Dendritic cell treated with granulocyte-macrophage colony-stimulating factor and Interleukin-4, amounts not matched to agents 40 ng/mL and 50 ng/mL, for 4 days (primary cell): ENCODE measurements at regions not wholly inside any gene's neighbourhood (a gene's known extent, or its start where the extent isn't known, plus 50 kb on each side); places are given as distances from the start of the nearest gene placed in this dataset.

ENCODE experiments used
- H3K27ac Mint-ChIP-seq: one replicate; pipeline ENCODE4 v1.8.0; 2022; ENCODE audit warnings: mild to moderate bottlenecking, mixed read lengths
- H3K27me3 Mint-ChIP-seq: one replicate; pipeline ENCODE4 v1.8.0; 2022; ENCODE audit warnings: mild to moderate bottlenecking, mixed read lengths
- H3K36me3 Mint-ChIP-seq: one replicate; pipeline ENCODE4 v1.8.0; 2022; ENCODE audit warnings: low read depth, mixed read lengths
- H3K4me1 Mint-ChIP-seq: one replicate; pipeline ENCODE4 v1.8.0; 2022; ENCODE audit warnings: low read depth, mixed read lengths
- H3K4me3 Mint-ChIP-seq: one replicate; pipeline ENCODE4 v1.8.0; 2022; ENCODE audit warnings: mild to moderate bottlenecking, moderate library complexity, mixed read lengths
- H3K9me3 Mint-ChIP-seq: one replicate; pipeline ENCODE4 v1.8.0; 2022; ENCODE audit warnings: mixed read lengths
- intact Hi-C: fragments of 100-400 bp; cut with micrococcal nuclease; formaldehyde crosslinking; loops from one replicate; pipeline ENCODE4 v1.15.0; 2022

GRCh38 chr5:66348387-66349125 is 204.5 kb downstream of the SREK1 start:
- Mint-ChIP-seq H3K9me3 (no peaks in the 10 kb centered on the region), H3K36me3 (no peaks in the 10 kb centered on the region), H3K4me1 (peaks cover 19% of the 10 kb centered on the region), H3K4me3 (no peak overlapping the region), H3K27ac (no peak overlapping the region), H3K27me3 (peaks cover 2% of the 10 kb centered on the region)
- intact Hi-C loops: no loop called here

GRCh38 chr5:66351813-66352212 is 207.7 kb downstream of the SREK1 start:
- Mint-ChIP-seq H3K4me3 (no peak overlapping the region), H3K27ac (no peak overlapping the region), H3K9me3 (no peaks in the 10 kb centered on the region), H3K27me3 (peaks cover 2% of the 10 kb centered on the region), H3K36me3 (no peaks in the 10 kb centered on the region), H3K4me1 (peaks cover 20% of the 10 kb centered on the region)
- intact Hi-C loops: no loop called here

GRCh38 chr5:66353186-66353585 is 209.1 kb downstream of the SREK1 start:
- H3K27me3 Mint-ChIP-seq: no peaks in the 10 kb centered on the region
- H3K9me3 Mint-ChIP-seq: no peaks in the 10 kb centered on the region
- no peak overlapping the region for H3K4me3 Mint-ChIP-seq
- H3K36me3 Mint-ChIP-seq: no peaks in the 10 kb centered on the region
- no peak overlapping the region for H3K27ac Mint-ChIP-seq
- intact Hi-C loops: no loop called here
- peaks cover 23% of the 10 kb centered on the region for H3K4me1 Mint-ChIP-seq

- H3K27ac Mint-ChIP-seq: no peak overlapping the region
- intact Hi-C loops: no loop called here
- H3K27me3 Mint-ChIP-seq: no peaks in the 10 kb centered on the region
- H3K4me3 Mint-ChIP-seq: no peak overlapping the region
- H3K9me3 Mint-ChIP-seq: no peaks in the 10 kb centered on the region
- H3K4me1 Mint-ChIP-seq: peaks cover 29% of the 10 kb centered on the region
- no peaks in the 10 kb centered on the region for H3K36me3 Mint-ChIP-seq
Measured at GRCh38 chr5:66354422-66354821, 210.3 kb downstream of the SREK1 start.

DNA sequence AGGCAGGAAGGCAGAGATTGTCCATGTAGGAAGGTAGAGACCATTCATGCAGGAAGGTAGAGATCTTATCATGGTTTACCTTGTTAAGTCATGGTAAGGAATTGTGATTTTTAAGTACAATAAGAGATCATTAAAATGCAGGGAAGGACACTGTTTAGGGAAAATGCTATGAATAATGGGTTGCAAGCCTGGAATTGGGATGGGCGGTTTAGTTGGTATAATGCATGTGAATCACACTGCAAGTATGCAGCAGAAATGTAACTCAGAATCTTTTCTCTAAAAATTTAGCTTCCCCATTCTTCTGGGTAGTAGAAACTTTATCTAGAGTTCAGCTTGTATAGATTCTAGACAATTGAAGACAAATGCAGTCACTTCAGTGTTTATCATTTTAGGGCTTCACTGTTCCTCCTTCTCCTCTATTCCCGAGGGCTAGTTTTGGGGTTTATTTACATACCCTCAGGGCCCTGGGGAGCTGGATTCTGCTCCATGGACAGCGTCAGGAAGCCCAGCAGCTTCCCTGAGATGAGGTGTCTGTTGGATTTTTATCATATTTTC is 212.0 kb downstream of the SREK1 start:
- Mint-ChIP-seq H3K4me1 (peaks cover 29% of the 10 kb centered on the region), H3K27me3 (no peaks in the 10 kb centered on the region), H3K9me3 (no peaks in the 10 kb centered on the region)

DNA sequence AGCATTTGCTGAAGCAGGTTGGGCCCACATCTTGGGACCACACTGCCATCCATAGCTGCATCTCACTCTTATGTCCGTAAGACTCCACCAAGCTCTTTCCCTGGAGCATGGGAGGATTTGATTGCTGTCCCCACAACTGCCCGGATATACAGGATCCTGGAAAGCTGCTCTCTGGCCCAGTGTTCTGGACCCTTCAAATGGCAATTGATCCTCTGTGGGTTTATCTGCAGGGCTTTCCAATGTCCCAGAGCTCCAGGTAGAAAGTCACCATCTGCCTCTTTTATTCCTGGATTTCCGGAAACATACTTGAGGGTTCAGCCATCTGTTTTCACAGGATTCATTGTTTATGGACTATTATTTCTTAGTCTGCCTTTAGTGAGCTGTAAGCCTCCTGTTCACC is 214.6 kb downstream of the SREK1 start:
- H3K9me3 Mint-ChIP-seq: no peaks in the 10 kb centered on the region
- no peak overlapping the region for H3K4me3 Mint-ChIP-seq
- no peaks in the 10 kb centered on the region for H3K27me3 Mint-ChIP-seq
- H3K4me1 Mint-ChIP-seq: peaks cover 9% of the 10 kb centered on the region
- H3K36me3 Mint-ChIP-seq: no peaks in the 10 kb centered on the region
- no peak overlapping the region for H3K27ac Mint-ChIP-seq
- intact Hi-C loops: no loop called here

More for the DNA sequence above, 212.0 kb downstream of the SREK1 start:
- no peak overlapping the region for H3K27ac Mint-ChIP-seq
- intact Hi-C loops: no loop called here
- no peaks in the 10 kb centered on the region for H3K36me3 Mint-ChIP-seq
- no peak overlapping the region for H3K4me3 Mint-ChIP-seq

- no peaks in the 10 kb centered on the region for H3K9me3 Mint-ChIP-seq
- H3K27ac Mint-ChIP-seq: no peak overlapping the region
- H3K4me1 Mint-ChIP-seq: peaks cover 9% of the 10 kb centered on the region
- H3K27me3 Mint-ChIP-seq: no peaks in the 10 kb centered on the region
- intact Hi-C loops: no loop called here
- no peaks in the 10 kb centered on the region for H3K36me3 Mint-ChIP-seq
- no peak overlapping the region for H3K4me3 Mint-ChIP-seq
Measured at GRCh38 chr5:66361070-66361469, 217.0 kb downstream of the SREK1 start.

- Mint-ChIP-seq H3K4me3 (no peak overlapping the region), H3K4me1 (peaks cover 9% of the 10 kb centered on the region), H3K27me3 (peaks cover 5% of the 10 kb centered on the region), H3K36me3 (no peaks in the 10 kb centered on the region), H3K9me3 (no peaks in the 10 kb centered on the region), H3K27ac (no peak overlapping the region)
- intact Hi-C loops: no loop called here
Measured at GRCh38 chr5:66362046-66362445, 217.9 kb downstream of the SREK1 start.

GRCh38 chr5:66362687-66363086 is 218.6 kb downstream of the SREK1 start:
- H3K4me1 Mint-ChIP-seq: peaks cover 9% of the 10 kb centered on the region
- H3K9me3 Mint-ChIP-seq: no peaks in the 10 kb centered on the region
- H3K36me3 Mint-ChIP-seq: no peaks in the 10 kb centered on the region
- no peak overlapping the region for H3K4me3 Mint-ChIP-seq
- intact Hi-C loops: no loop called here
- peaks cover 5% of the 10 kb centered on the region for H3K27me3 Mint-ChIP-seq
- no peak overlapping the region for H3K27ac Mint-ChIP-seq

GRCh38 chr5:66363097-66363496 is 219.0 kb downstream of the SREK1 start:
- Mint-ChIP-seq H3K36me3 (no peaks in the 10 kb centered on the region), H3K27me3 (peaks cover 6% of the 10 kb centered on the region), H3K27ac (no peak overlapping the region), H3K4me3 (no peak overlapping the region), H3K4me1 (peaks cover 7% of the 10 kb centered on the region), H3K9me3 (no peaks in the 10 kb centered on the region)
- intact Hi-C loops: no loop called here

DNA sequence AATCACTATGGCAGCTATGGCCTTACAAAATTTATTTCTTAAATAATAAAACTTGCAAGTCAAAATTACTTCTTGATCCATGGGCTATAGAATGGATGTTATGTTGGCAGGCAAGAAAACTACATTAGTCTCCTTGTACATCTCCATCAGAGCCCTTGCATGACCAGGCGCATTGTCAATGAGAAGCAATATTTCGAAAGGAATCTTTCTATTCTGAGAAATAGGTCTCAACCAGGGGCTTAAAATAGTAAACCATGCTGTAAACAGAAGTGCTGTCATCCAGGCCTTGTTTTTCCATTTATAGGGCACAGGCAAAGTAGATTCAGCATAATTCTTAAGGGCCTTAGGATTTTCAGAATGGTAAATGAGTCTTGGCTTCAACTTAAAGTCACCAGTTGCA is 220.1 kb downstream of the SREK1 start:
- no peaks in the 10 kb centered on the region for H3K9me3 Mint-ChIP-seq
- no peak overlapping the region for H3K4me3 Mint-ChIP-seq
- no peak overlapping the region for H3K27ac Mint-ChIP-seq
- peaks cover 8% of the 10 kb centered on the region for H3K27me3 Mint-ChIP-seq
- intact Hi-C loops: no loop called here
- no peaks in the 10 kb centered on the region for H3K4me1 Mint-ChIP-seq
- no peaks in the 10 kb centered on the region for H3K36me3 Mint-ChIP-seq

- Mint-ChIP-seq H3K36me3 (no peaks in the 10 kb centered on the region), H3K27me3 (peaks cover 8% of the 10 kb centered on the region), H3K27ac (no peak overlapping the region), H3K4me3 (no peak overlapping the region), H3K4me1 (no peaks in the 10 kb centered on the region), H3K9me3 (no peaks in the 10 kb centered on the region)
- intact Hi-C loops: no loop called here
Measured at GRCh38 chr5:66365981-66366380, 221.9 kb downstream of the SREK1 start.

- Mint-ChIP-seq H3K27me3 (peaks cover 8% of the 10 kb centered on the region), H3K4me3 (no peak overlapping the region), H3K9me3 (no peaks in the 10 kb centered on the region), H3K27ac (no peak overlapping the region), H3K36me3 (no peaks in the 10 kb centered on the region), H3K4me1 (no peaks in the 10 kb centered on the region)
- intact Hi-C loops: no loop called here
Measured at GRCh38 chr5:66367814-66368541, 223.9 kb downstream of the SREK1 start.

- Mint-ChIP-seq H3K9me3 (no peaks in the 10 kb centered on the region), H3K4me3 (no peak overlapping the region), H3K36me3 (no peaks in the 10 kb centered on the region), H3K4me1 (no peaks in the 10 kb centered on the region), H3K27me3 (peaks cover 8% of the 10 kb centered on the region), H3K27ac (no peak overlapping the region)
- intact Hi-C loops: no loop called here
Measured at GRCh38 chr5:66368811-66369210, 224.7 kb downstream of the SREK1 start.
